Endothelial cell of umbilical vein (primary cell): ENCODE measurements at regions not wholly inside any gene's neighbourhood (a gene's known extent, or its start where the extent isn't known, plus 50 kb on each side); places are given as distances from the start of the nearest gene placed in this dataset.

Experiments used
- BruUV-seq: library from RNA; stranded (reverse); fragments of 400-500 nt; replicated peaks from 2 replicates; lab custom pipeline; 2021; lab: Mats Ljungman, UMichigan
- CTCF ChIA-PET: fragments of 300-600, 350-600 bp; sonication (Branson Sonifier 250); formaldehyde crosslinking; loops from one replicate; lab custom pipeline; 2021; ENCODE audit warnings: antibody characterized with exemption, inconsistent platforms; lab: Charles Lee
- POLR2A ChIA-PET: fragments of 300-600, 350-600 bp; sonication (Branson Sonifier 250); formaldehyde crosslinking; loops from one replicate; lab custom pipeline; 2021; ENCODE audit warnings: antibody characterized with exemption, inconsistent platforms; lab: Charles Lee
- DNase-seq: peaks from one replicate; pipeline ENCODE4 v3.0.0-alpha.2; 2011; ENCODE audit warnings: low read depth, low spot score
- FAIRE-seq: peaks from 2 replicates; lab custom pipeline; 2011; peaks lifted over from hg19 to GRCh38; lab: Jason Lieb, UNC
- H2AFZ ChIP-seq: 2 replicates; pipeline ENCODE4 v1.6.0; 2012; ENCODE audit warnings: low read depth, low read length, control low read depth, inconsistent platforms
- H3K27ac ChIP-seq: 2 replicates; pipeline ENCODE4 v1.5.1; 2011; ENCODE audit warnings: low read depth, mild to moderate bottlenecking, control low read depth, low read length, moderate library complexity; ENCODE audit not compliant: insufficient read depth
- H3K27me3 ChIP-seq, 2 experiments: 2 replicates each; pipeline versions ENCODE4 v1.6.0 to v1.6.1; 2011; ENCODE audit warnings: low read length in 2 of 2, mixed read lengths in 1 of 2; ENCODE audit not compliant: control insufficient read depth in 2 of 2, insufficient read depth in 2 of 2
- H3K36me3 ChIP-seq, 2 experiments: 2 replicates in 1 of 2; 3 replicates in 1 of 2; pipeline ENCODE4 v1.5.1; 2011; ENCODE audit warnings: low read length in 2 of 2, mild to moderate bottlenecking in 1 of 2, moderate library complexity in 1 of 2; ENCODE audit not compliant: control insufficient read depth in 2 of 2, insufficient read depth in 2 of 2; ENCODE audit errors: extremely low read depth in 1 of 2
- H3K4me1 ChIP-seq: 3 replicates; pipeline ENCODE4 v1.5.1; 2011; ENCODE audit warnings: mild to moderate bottlenecking, low read length; ENCODE audit not compliant: control insufficient read depth, insufficient read depth; ENCODE audit errors: extremely low read depth
- H3K4me2 ChIP-seq: 2 replicates; pipeline ENCODE4 v1.6.1; 2011; ENCODE audit warnings: low read length, control low read depth, mixed read lengths; ENCODE audit not compliant: insufficient read depth
- H3K4me3 ChIP-seq, 3 experiments: fragments of 200-600 bp in 1 of 3; sonication (generic), shearing (Covaris generic) in 1 of 3; replicated peaks in 1 of 3; 2 replicates each; pipeline ENCODE4 v1.5.1; 2011 to 2016; ENCODE audit warnings: control low read depth in 3 of 3, low read length in 3 of 3, mild to moderate bottlenecking in 2 of 3, inconsistent platforms in 1 of 3, low read depth in 1 of 3, moderate library complexity in 1 of 3; ENCODE audit not compliant: insufficient read depth in 1 of 3
- H3K79me2 ChIP-seq: 2 replicates; pipeline ENCODE4 v1.6.0; 2012; ENCODE audit warnings: low read length, inconsistent platforms; ENCODE audit not compliant: control insufficient read depth, insufficient read depth
- H3K9ac ChIP-seq: replicated peaks from 2 replicates; pipeline ENCODE3; 2011; ENCODE audit warnings: low read length, control low read depth; ENCODE audit not compliant: insufficient read depth; ENCODE audit errors: extremely low read depth
- H3K9me1 ChIP-seq: replicated peaks from 3 replicates; pipeline ENCODE4 v1.6.0; 2011; ENCODE audit warnings: mild to moderate bottlenecking, low read length; ENCODE audit not compliant: control insufficient read depth, insufficient read depth; ENCODE audit errors: extremely low read depth
- H3K9me3 ChIP-seq: replicated peaks from 2 replicates; pipeline ENCODE4 v1.5.1; 2012; ENCODE audit warnings: low read length, inconsistent platforms; ENCODE audit not compliant: control insufficient read depth, insufficient read depth
- H4K20me1 ChIP-seq: replicated peaks from 2 replicates; pipeline ENCODE3; 2011; ENCODE audit warnings: mild to moderate bottlenecking, low read length; ENCODE audit not compliant: control insufficient read depth, insufficient read depth; ENCODE audit errors: extremely low read depth
- CTCF ChIP-seq, 2 donors: IDR thresholded peaks; 1 replicate in 1 of 2; 2 replicates in 1 of 2; pipeline ENCODE4 v1.5.1; 2011; ENCODE audit warnings: low read length in 2 of 2, mild to moderate bottlenecking in 2 of 2, moderate library complexity in 2 of 2, control low read depth in 1 of 2, inconsistent platforms in 1 of 2, low read depth in 1 of 2; ENCODE audit not compliant: insufficient read depth in 1 of 2; ENCODE audit errors: extremely low read depth in 1 of 2
- EZH2 ChIP-seq: IDR thresholded peaks from 2 replicates; pipeline ENCODE4 v1.6.1; 2012; ENCODE audit warnings: borderline replicate concordance, low read depth, mild to moderate bottlenecking, moderate library complexity, low read length, inconsistent platforms; ENCODE audit not compliant: severe bottlenecking
- FOS ChIP-seq: IDR thresholded peaks from 2 replicates; pipeline ENCODE4 v1.6.1; 2011; ENCODE audit warnings: mild to moderate bottlenecking, low read length, moderate library complexity, borderline replicate concordance; ENCODE audit not compliant: insufficient read depth
- GATA2 ChIP-seq: IDR thresholded peaks from 2 replicates; pipeline ENCODE4 v1.7.0; 2011; ENCODE audit warnings: low read depth, mild to moderate bottlenecking, moderate library complexity, mixed read lengths, low read length; ENCODE audit not compliant: insufficient read length, insufficient read depth
- JUN ChIP-seq: IDR thresholded peaks from 2 replicates; pipeline ENCODE4 v1.6.1; 2011; ENCODE audit warnings: borderline replicate concordance, low read depth; ENCODE audit not compliant: insufficient read length, insufficient read depth
- MAX ChIP-seq: IDR thresholded peaks from 2 replicates; pipeline ENCODE4 v1.6.1; 2011; ENCODE audit not compliant: insufficient read depth, insufficient read length
- MYC ChIP-seq: IDR thresholded peaks from one replicate; pipeline ENCODE4 v1.6.1; 2011; ENCODE audit warnings: mild to moderate bottlenecking, low read depth, low read length
- POLR2A ChIP-seq: IDR thresholded peaks from 2 replicates; pipeline ENCODE4 v1.6.1; 2012; ENCODE audit warnings: low read depth, mild to moderate bottlenecking, control low read depth, low read length
- POLR2AphosphoS5 ChIP-seq: IDR thresholded peaks from 2 replicates; pipeline ENCODE4 v1.6.1; 2012; ENCODE audit warnings: low read depth, mild to moderate bottlenecking, control low read depth, low read length, moderate library complexity; ENCODE audit not compliant: insufficient read depth
- dilution Hi-C: fragments of 300-500 bp; cut with MboI; formaldehyde crosslinking; loops from one replicate; pipeline ENCODE4 v1.15.0; 2019; ENCODE audit warnings: low sequenced_read_pairs; ENCODE audit not compliant: extremely low pct_ligation_motif_present
- intact Hi-C: fragments of 100-400 bp; cut with micrococcal nuclease; formaldehyde crosslinking; loops from one replicate; pipeline ENCODE4 v1.10.0; 2022

- H3K36me3 ChIP-seq, result no peaks in the 10 kb centered on the region
- no peak overlapping the region for H3K9ac ChIP-seq
- no peak overlapping the region for H2AFZ ChIP-seq
- no peak for FAIRE-seq
- dilution Hi-C loops (no loop called here), intact Hi-C loops (no loop called here)
- ChIA-PET CTCF (interaction anchor here (0.8 kb wide), 1 partner anchor 510 kb away, joined by 3 read pairs; no protein-coding TSS in a partner anchor), POLR2A (no interaction called here)
- H3K4me3 ChIP-seq, result no peak overlapping the region
- BruUV-seq, result no TSS peak
- no peaks in the 10 kb centered on the region for H3K79me2 ChIP-seq
- H3K9me3 ChIP-seq, result no peaks in the 10 kb centered on the region
- no peak for DNase-seq
- H3K4me2 ChIP-seq, result no peak overlapping the region
- no peaks in the 10 kb centered on the region for H3K4me1 ChIP-seq
- no peaks in the 10 kb centered on the region for H3K9me1 ChIP-seq
- H3K27ac ChIP-seq, result no peak overlapping the region
- no peaks in the 10 kb centered on the region for H3K27me3 ChIP-seq
- TF ChIP-seq JUN (no peak), POLR2AphosphoS5 (no peak), FOS (no peak), CTCF (IDR thresholded peaks at IDR 0.05; ENCODE audit: extremely low read depth in 1 of 2, insufficient read depth in 1 of 2, low read depth in 1 of 2, low read length in 2 of 2) (no peak), GATA2 (no peak), MAX (no peak), EZH2 (no peak), POLR2A (no peak), MYC (no peak)
- H4K20me1 ChIP-seq, result no peaks in the 10 kb centered on the region
Observed at GRCh38 chr9:100725371-100725770, 147.5 kb downstream of the CAVIN4 start.
